ENCODE measurements at regions not wholly inside any gene's neighbourhood (a gene's known extent, or its start where the extent isn't known, plus 50 kb on each side); places are given as distances from the start of the nearest gene placed in this dataset.

GRCh38 chr14:51552768-51553404, 98.8 kb upstream of the FRMD6 start:
- H3K27ac ChIP-seq (ENCODE audit: low read depth in 2 of 2, low read length in 1 of 2), result peak overlapping the region; percentile 80 to 87
- POLR2A ChIA-PET, result no interaction called here
- DNase-seq, result peak; percentile 30
- TF ChIP-seq, protein P1, sequence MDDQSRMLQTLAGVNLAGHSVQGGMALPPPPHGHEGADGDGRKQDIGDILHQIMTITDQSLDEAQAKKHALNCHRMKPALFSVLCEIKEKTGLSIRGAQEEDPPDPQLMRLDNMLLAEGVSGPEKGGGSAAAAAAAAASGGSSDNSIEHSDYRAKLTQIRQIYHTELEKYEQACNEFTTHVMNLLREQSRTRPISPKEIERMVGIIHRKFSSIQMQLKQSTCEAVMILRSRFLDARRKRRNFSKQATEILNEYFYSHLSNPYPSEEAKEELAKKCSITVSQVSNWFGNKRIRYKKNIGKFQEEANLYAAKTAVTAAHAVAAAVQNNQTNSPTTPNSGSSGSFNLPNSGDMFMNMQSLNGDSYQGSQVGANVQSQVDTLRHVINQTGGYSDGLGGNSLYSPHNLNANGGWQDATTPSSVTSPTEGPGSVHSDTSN (IDR thresholded peaks at IDR 0.05), result peak; percentile 38; the same call in 1 of the 2 replicates
- TF ChIP-seq FOSL2 (IDR thresholded peaks at IDR 0.05; ENCODE audit: borderline replicate concordance, low read depth), result 0 out of 2 replicates have a peak, but pooled peaks have one; percentile 5
- no peak for TF ChIP-seq RFX5 (IDR thresholded peaks at IDR 0.05; ENCODE audit: low read length)
- no peak for TF ChIP-seq FOXJ3 (CRISPR knock-in tag; IDR thresholded peaks at IDR 0.05)
- TF ChIP-seq NRF1 (IDR thresholded peaks at IDR 0.05; ENCODE audit: low read depth, low read length), result no peak
- TF ChIP-seq CHD2 (IDR thresholded peaks at IDR 0.05; ENCODE audit: low read length, partially characterized antibody), result no peak
- TF ChIP-seq GABPA (IDR thresholded peaks at IDR 0.05; ENCODE audit: low read depth), result no peak
- TF ChIP-seq YY1 (IDR thresholded peaks at IDR 0.05; ENCODE audit: low read depth), result no peak
- no peak for TF ChIP-seq USF1 (IDR thresholded peaks at IDR 0.05; ENCODE audit: borderline replicate concordance, low read depth)
- TF ChIP-seq RCOR1 (IDR thresholded peaks at IDR 0.05; ENCODE audit: low read length), result no peak
- TF ChIP-seq, protein P2, sequence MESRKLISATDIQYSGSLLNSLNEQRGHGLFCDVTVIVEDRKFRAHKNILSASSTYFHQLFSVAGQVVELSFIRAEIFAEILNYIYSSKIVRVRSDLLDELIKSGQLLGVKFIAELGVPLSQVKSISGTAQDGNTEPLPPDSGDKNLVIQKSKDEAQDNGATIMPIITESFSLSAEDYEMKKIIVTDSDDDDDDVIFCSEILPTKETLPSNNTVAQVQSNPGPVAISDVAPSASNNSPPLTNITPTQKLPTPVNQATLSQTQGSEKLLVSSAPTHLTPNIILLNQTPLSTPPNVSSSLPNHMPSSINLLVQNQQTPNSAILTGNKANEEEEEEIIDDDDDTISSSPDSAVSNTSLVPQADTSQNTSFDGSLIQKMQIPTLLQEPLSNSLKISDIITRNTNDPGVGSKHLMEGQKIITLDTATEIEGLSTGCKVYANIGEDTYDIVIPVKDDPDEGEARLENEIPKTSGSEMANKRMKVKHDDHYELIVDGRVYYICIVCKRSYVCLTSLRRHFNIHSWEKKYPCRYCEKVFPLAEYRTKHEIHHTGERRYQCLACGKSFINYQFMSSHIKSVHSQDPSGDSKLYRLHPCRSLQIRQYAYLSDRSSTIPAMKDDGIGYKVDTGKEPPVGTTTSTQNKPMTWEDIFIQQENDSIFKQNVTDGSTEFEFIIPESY (IDR thresholded peaks at IDR 0.05; ENCODE audit: borderline replicate concordance, low read depth), result no peak
- TF ChIP-seq EZH2phosphoT487 (IDR thresholded peaks at IDR 0.05; ENCODE audit: borderline replicate concordance, low read depth), result no peak
- TF ChIP-seq ELF1 (IDR thresholded peaks at IDR 0.05), result no peak
- no peak for TF ChIP-seq FOXM1 (IDR thresholded peaks at IDR 0.05; ENCODE audit: low read depth)
- TF ChIP-seq RAD21 (IDR thresholded peaks at IDR 0.05; ENCODE audit: low read length), result no peak
- TF ChIP-seq TEAD4 (IDR thresholded peaks at IDR 0.05; ENCODE audit: borderline replicate concordance, insufficient read depth), result no peak
- no peak for TF ChIP-seq RXRA (IDR thresholded peaks at IDR 0.05; ENCODE audit: borderline replicate concordance, low read depth)
- no peak for TF ChIP-seq TAF1 (IDR thresholded peaks at IDR 0.05; ENCODE audit: borderline replicate concordance, low read depth, low read length)
- no peak for TF ChIP-seq JUND (IDR thresholded peaks at IDR 0.05)
- peak; percentile 86 for TF ChIP-seq NFIC (IDR thresholded peaks at IDR 0.05; ENCODE audit: borderline replicate concordance)
- TF ChIP-seq MEF2A (IDR thresholded peaks at IDR 0.05; ENCODE audit: borderline replicate concordance, low read depth), result no peak
- no peak for TF ChIP-seq SMC3 (IDR thresholded peaks at IDR 0.05; ENCODE audit: low read depth, low read length)
- peak in 1 of 2 experiments; percentile 67; a peak in 3 of 4 replicates for TF ChIP-seq EP300 (IDR thresholded peaks at IDR 0.05; ENCODE audit: borderline replicate concordance in 1 of 2, low read depth in 1 of 2, low read length in 1 of 2)
- TF ChIP-seq, protein P3, sequence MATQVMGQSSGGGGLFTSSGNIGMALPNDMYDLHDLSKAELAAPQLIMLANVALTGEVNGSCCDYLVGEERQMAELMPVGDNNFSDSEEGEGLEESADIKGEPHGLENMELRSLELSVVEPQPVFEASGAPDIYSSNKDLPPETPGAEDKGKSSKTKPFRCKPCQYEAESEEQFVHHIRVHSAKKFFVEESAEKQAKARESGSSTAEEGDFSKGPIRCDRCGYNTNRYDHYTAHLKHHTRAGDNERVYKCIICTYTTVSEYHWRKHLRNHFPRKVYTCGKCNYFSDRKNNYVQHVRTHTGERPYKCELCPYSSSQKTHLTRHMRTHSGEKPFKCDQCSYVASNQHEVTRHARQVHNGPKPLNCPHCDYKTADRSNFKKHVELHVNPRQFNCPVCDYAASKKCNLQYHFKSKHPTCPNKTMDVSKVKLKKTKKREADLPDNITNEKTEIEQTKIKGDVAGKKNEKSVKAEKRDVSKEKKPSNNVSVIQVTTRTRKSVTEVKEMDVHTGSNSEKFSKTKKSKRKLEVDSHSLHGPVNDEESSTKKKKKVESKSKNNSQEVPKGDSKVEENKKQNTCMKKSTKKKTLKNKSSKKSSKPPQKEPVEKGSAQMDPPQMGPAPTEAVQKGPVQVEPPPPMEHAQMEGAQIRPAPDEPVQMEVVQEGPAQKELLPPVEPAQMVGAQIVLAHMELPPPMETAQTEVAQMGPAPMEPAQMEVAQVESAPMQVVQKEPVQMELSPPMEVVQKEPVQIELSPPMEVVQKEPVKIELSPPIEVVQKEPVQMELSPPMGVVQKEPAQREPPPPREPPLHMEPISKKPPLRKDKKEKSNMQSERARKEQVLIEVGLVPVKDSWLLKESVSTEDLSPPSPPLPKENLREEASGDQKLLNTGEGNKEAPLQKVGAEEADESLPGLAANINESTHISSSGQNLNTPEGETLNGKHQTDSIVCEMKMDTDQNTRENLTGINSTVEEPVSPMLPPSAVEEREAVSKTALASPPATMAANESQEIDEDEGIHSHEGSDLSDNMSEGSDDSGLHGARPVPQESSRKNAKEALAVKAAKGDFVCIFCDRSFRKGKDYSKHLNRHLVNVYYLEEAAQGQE (IDR thresholded peaks at IDR 0.05; ENCODE audit: low read depth, low read length), result no peak
- 0 out of 2 replicates have a peak, but pooled peaks have one; percentile 20 for TF ChIP-seq GATA2 (CRISPR knock-in tag; IDR thresholded peaks at IDR 0.05)

More at GRCh38 chr14:51552768-51553404, 98.8 kb upstream of the FRMD6 start:
- peaks cover 23% of the 10 kb centered on the region for H3K79me2 ChIP-seq (ENCODE audit: insufficient read depth)
- H3K9me3 ChIP-seq, result no peaks in the 10 kb centered on the region
- H3K9ac ChIP-seq, result peak overlapping the region; percentile 70; the same call in 1 of the 2 replicates
- no peak overlapping the region for H3K4me3 ChIP-seq (ENCODE audit: low read depth in 2 of 2, low read length in 1 of 2)
- H3K9me2 ChIP-seq, result no peaks in the 10 kb centered on the region
- H3F3A ChIP-seq (replicated peaks; ENCODE audit: insufficient read depth), result peaks cover 37% of the 10 kb centered on the region
- no peaks in the 10 kb centered on the region for H4K20me1 ChIP-seq (ENCODE audit: insufficient read depth)
- no peaks in the 10 kb centered on the region for H3K36me3 ChIP-seq (replicated peaks in 1 of 2; ENCODE audit: control insufficient read depth in 1 of 2, insufficient read depth in 2 of 2, low read length in 1 of 2)
- H3K27me3 ChIP-seq (ENCODE audit: insufficient read depth), result no peaks in the 10 kb centered on the region
- peak overlapping the region; percentile 15; the same call in 1 of the 2 replicates for H3K4me2 ChIP-seq
- 0 out of 2 replicates have a peak overlapping the region, but pooled peaks have one; percentile 8 for H2AFZ ChIP-seq (ENCODE audit: low read depth)
- peaks cover 21 to 30% of the 10 kb centered on the region in 2 experiments for H3K4me1 ChIP-seq (ENCODE audit: control insufficient read depth in 1 of 2, insufficient read depth in 2 of 2, low read depth in 1 of 2, low read length in 1 of 2)
- CTCF ChIA-PET, result interaction anchor here (0.8 to 2.2 kb wide), 7 partner anchors 9 to 270 kb away, joined by 3 to 12 read pairs (median 3); partner anchors contain the start of gene FRMD6
- 42% methylated on average over 4 of the region's 4 CpGs for WGBS (ENCODE audit: low lambda C conversion rate)

All from SK-N-SH (cell line).